HCT116 (cell line): ENCODE measurements at regions not wholly inside any gene's neighbourhood (a gene's known extent, or its start where the extent isn't known, plus 50 kb on each side); places are given as distances from the start of the nearest gene placed in this dataset.

ENCODE experiments used
- ATAC-seq: fragments of 200-7000 bp; cut with Tn5 transposase; 2 replicates; pipeline ENCODE4 v1.9.1; 2020; ENCODE audit warnings: mild to moderate bottlenecking, moderate library complexity
- BruUV-seq: library from RNA; stranded (reverse); fragments of 400-500 nt; replicated peaks from 2 replicates; lab custom pipeline; 2021; lab: Mats Ljungman, UMichigan
- CTCF ChIA-PET: fragments of 300-600 bp; sonication (Branson Sonifier 250); formaldehyde crosslinking; loops from one replicate; lab custom pipeline; 2021; ENCODE audit warnings: antibody characterized with exemption; lab: Charles Lee
- POLR2A ChIA-PET: fragments of 300-600, 350-600 bp; sonication (Branson Sonifier 250); formaldehyde crosslinking; loops from one replicate; lab custom pipeline; 2021; ENCODE audit warnings: antibody characterized with exemption; lab: Charles Lee
- RAD21 ChIA-PET, 2 experiments: fragments of 300-600 bp; sonication (Branson Sonifier 250); formaldehyde crosslinking; loops; one replicate each; lab custom pipeline; 2023; ENCODE audit warnings: low total read pairs in 2 of 2; ENCODE audit not compliant: uncharacterized antibody in 2 of 2, unreplicated experiment in 2 of 2, low non-redundant PET in 1 of 2; lab: Charles Lee
- DNase-seq: peaks from one replicate; pipeline ENCODE4 v3.0.0-alpha.2; 2010; ENCODE audit warnings: low read depth, low spot score
- H2AFZ ChIP-seq: fragments of 200-600 bp; shearing (Covaris generic), sonication (generic); 2 replicates; pipeline ENCODE4 v1.6.1; 2017; ENCODE audit warnings: low read depth, mixed run types, mixed read lengths, antibody characterized with exemption, low read length; ENCODE audit not compliant: poor library complexity, severe bottlenecking
- H3K27ac ChIP-seq: 2 replicates; pipeline ENCODE4 v1.5.1; 2012; ENCODE audit warnings: low read depth, low read length
- H3K27me3 ChIP-seq: fragments of 200-600 bp; sonication (generic); 2 replicates; pipeline ENCODE4 v1.6.1; 2016; ENCODE audit warnings: mixed run types, low read length, mixed read lengths; ENCODE audit not compliant: insufficient read depth
- H3K36me3 ChIP-seq, 2 experiments: fragments of 200-500 bp in 1 of 2; fragments of 200-600 bp in 1 of 2; sonication (Bioruptor generic) in 1 of 2; sonication (generic) in 1 of 2; 2 replicates each; pipeline versions ENCODE4 v1.5.1 to v1.6.1; 2014 to 2016; ENCODE audit warnings: low read length in 2 of 2, inconsistent platforms in 1 of 2, mixed read lengths in 1 of 2, mixed run types in 1 of 2; ENCODE audit not compliant: insufficient read depth in 2 of 2, control insufficient read depth in 1 of 2
- H3K4me1 ChIP-seq, 2 experiments: fragments of 200-600 bp in 1 of 2; sonication (generic) in 1 of 2; 2 replicates each; pipeline versions ENCODE4 v1.5.1 to v1.6.1; 2012 to 2017; ENCODE audit warnings: low read length in 2 of 2, inconsistent platforms in 1 of 2, mild to moderate bottlenecking in 1 of 2, mixed read lengths in 1 of 2, mixed run types in 1 of 2, moderate library complexity in 1 of 2; ENCODE audit not compliant: insufficient read depth in 2 of 2, control insufficient read depth in 1 of 2
- H3K4me2 ChIP-seq: fragments of 200-600 bp; sonication (generic); 2 replicates; pipeline ENCODE4 v1.6.1; 2017; ENCODE audit warnings: mixed run types, low read length, mixed read lengths
- H3K4me3 ChIP-seq, 2 experiments: fragments of 200-600 bp in 1 of 2; sonication (generic) in 1 of 2; replicated peaks in 1 of 2; 2 replicates each; pipeline ENCODE4 v1.5.1; 2011 to 2016; ENCODE audit warnings: low read length in 2 of 2, control low read depth in 1 of 2, low read depth in 1 of 2, mild to moderate bottlenecking in 1 of 2, mixed read lengths in 1 of 2, mixed run types in 1 of 2
- H3K79me2 ChIP-seq: fragments of 200-600 bp; sonication (generic); 2 replicates; pipeline ENCODE4 v1.6.1; 2017; ENCODE audit warnings: mild to moderate bottlenecking, mixed run types, low read length, moderate library complexity, mixed read lengths; ENCODE audit not compliant: insufficient read depth
- H3K9ac ChIP-seq: fragments of 200-600 bp; sonication (generic); 2 replicates; pipeline ENCODE4 v1.6.1; 2016; ENCODE audit warnings: low read length, mixed read lengths
- H3K9me2 ChIP-seq: fragments of 200-600 bp; sonication (generic), shearing (Covaris generic); 2 replicates; pipeline ENCODE4 v1.6.1; 2017; ENCODE audit warnings: mixed run types, mild to moderate bottlenecking, moderate library complexity; ENCODE audit not compliant: insufficient read depth
- H3K9me3 ChIP-seq, 2 experiments: fragments of 200-500 bp in 1 of 2; fragments of 200-600 bp in 1 of 2; sonication (Bioruptor generic) in 1 of 2; sonication (generic) in 1 of 2; 2 replicates each; pipeline ENCODE4 v1.6.1; 2014 to 2017; ENCODE audit warnings: low read length in 2 of 2, mixed read lengths in 2 of 2, inconsistent platforms in 1 of 2, low read depth in 1 of 2, mild to moderate bottlenecking in 1 of 2, mixed run types in 1 of 2, moderate library complexity in 1 of 2; ENCODE audit not compliant: control insufficient read depth in 1 of 2, insufficient read depth in 1 of 2
- H4K20me1 ChIP-seq: fragments of 200-600 bp; sonication (generic), shearing (Covaris generic); 2 replicates; pipeline ENCODE4 v1.6.1; 2017; ENCODE audit warnings: mixed run types, mild to moderate bottlenecking, moderate library complexity; ENCODE audit not compliant: insufficient read depth
- ATF3 ChIP-seq: IDR thresholded peaks from 2 replicates; pipeline ENCODE4 v1.6.1; 2012
- CTCF ChIP-seq, 3 experiments: fragments of 200-600 bp in 1 of 3; sonication (generic) in 1 of 3; IDR thresholded peaks in 2 of 3; conservative IDR thresholded peaks in 1 of 3; 2 replicates each; pipeline ENCODE4 v1.5.1; 2012 to 2017; ENCODE audit warnings: low read depth in 2 of 3, low read length in 2 of 3, antibody characterized with exemption in 1 of 3, borderline replicate concordance in 1 of 3, control low read depth in 1 of 3, mild to moderate bottlenecking in 1 of 3, mixed read lengths in 1 of 3, mixed run types in 1 of 3, moderate library complexity in 1 of 3; ENCODE audit not compliant: insufficient read depth in 1 of 3
- EGR1 ChIP-seq: IDR thresholded peaks from 2 replicates; pipeline ENCODE4 v1.6.1; 2012; ENCODE audit warnings: low read depth
- ELF1 ChIP-seq: IDR thresholded peaks from 2 replicates; pipeline ENCODE4 v1.6.1; 2012; ENCODE audit warnings: low read depth, borderline replicate concordance
- EZH2 ChIP-seq: fragments of 200-600 bp; sonication (generic); IDR thresholded peaks from 2 replicates; pipeline ENCODE4 v1.6.1; 2017; ENCODE audit warnings: antibody characterized with exemption, mixed run types
- EZH2phosphoT487 ChIP-seq: fragments of 200-600 bp; IDR thresholded peaks from 2 replicates; pipeline ENCODE4 v1.6.1; 2018; ENCODE audit warnings: antibody characterized with exemption, borderline replicate concordance
- POLR2A ChIP-seq: IDR thresholded peaks from 2 replicates; pipeline ENCODE4 v1.7.0; 2011; ENCODE audit warnings: borderline replicate concordance; ENCODE audit not compliant: insufficient read depth, insufficient read length; ENCODE audit errors: extremely low read depth
- RAD21 ChIP-seq: IDR thresholded peaks from 2 replicates; pipeline ENCODE4 v1.6.1; 2012; ENCODE audit warnings: low read depth, mild to moderate bottlenecking
- REST ChIP-seq: IDR thresholded peaks from 2 replicates; pipeline ENCODE4 v1.6.1; 2012; ENCODE audit warnings: low read depth
- SP1 ChIP-seq: IDR thresholded peaks from 2 replicates; pipeline ENCODE4 v1.6.1; 2012; ENCODE audit warnings: low read depth
- SRF ChIP-seq: IDR thresholded peaks from 2 replicates; pipeline ENCODE4 v1.6.1; 2012; ENCODE audit warnings: low read depth
- TCF7L2 ChIP-seq: IDR thresholded peaks from 2 replicates; pipeline ENCODE4 v1.7.0; 2011; ENCODE audit warnings: borderline replicate concordance, inconsistent platforms; ENCODE audit not compliant: insufficient read depth, insufficient read length; ENCODE audit errors: extremely low read depth
- YY1 ChIP-seq: IDR thresholded peaks from 2 replicates; pipeline ENCODE4 v1.6.1; 2011; ENCODE audit warnings: low read length, low read depth, moderate library complexity, mild to moderate bottlenecking; ENCODE audit not compliant: insufficient replicate concordance; ENCODE audit errors: extremely low read depth
- ZBTB33 ChIP-seq: IDR thresholded peaks from 2 replicates; pipeline ENCODE4 v1.6.1; 2011; ENCODE audit warnings: mild to moderate bottlenecking, low read length, moderate library complexity; ENCODE audit not compliant: insufficient replicate concordance; ENCODE audit errors: extremely low read depth
- ZNF274 ChIP-seq: fragments of 200-500 bp; sonication (Bioruptor generic); IDR thresholded peaks from 2 replicates; pipeline ENCODE4 v1.6.1; 2014; ENCODE audit warnings: mild to moderate bottlenecking, low read depth, low read length, inconsistent platforms
- intact Hi-C: fragments of 100-400 bp; cut with micrococcal nuclease; formaldehyde crosslinking; loops from 2 replicates; pipeline ENCODE4 v1.10.0; 2022

- intact Hi-C loops: no loop called here
- no TSS peak for BruUV-seq
Measured at GRCh38 chr14:99326041-99326710, 54.2 kb upstream of the BCL11B start.

More at GRCh38 chr14:99326041-99326710, 54.2 kb upstream of the BCL11B start:
- no peak overlapping the region for H3K4me2 ChIP-seq
- H3K36me3 ChIP-seq: no peaks in the 10 kb centered on the region
- H4K20me1 ChIP-seq: no peaks in the 10 kb centered on the region
- H3K9me3 ChIP-seq: no peaks in the 10 kb centered on the region
- no peaks in the 10 kb centered on the region for H3K9me2 ChIP-seq
- TF ChIP-seq EZH2: no peak
- TF ChIP-seq ELF1: no peak
- TF ChIP-seq POLR2A: no peak
- TF ChIP-seq EZH2phosphoT487: no peak
- TF ChIP-seq RAD21: no peak
- no peak for TF ChIP-seq ZBTB33
- TF ChIP-seq TCF7L2: no peak
- no peak for TF ChIP-seq YY1
- TF ChIP-seq SP1: no peak
- no peak for TF ChIP-seq SRF
- TF ChIP-seq EGR1: no peak
- TF ChIP-seq CTCF (IDR thresholded peaks at IDR 0.05 in 2 of 3, conservative IDR thresholded peaks at IDR 0.05 in 1 of 3; ENCODE audit: borderline replicate concordance in 1 of 3, insufficient read depth in 1 of 3, low read depth in 2 of 3, low read length in 2 of 3): no peak
- TF ChIP-seq ATF3: no peak
- no peak for TF ChIP-seq REST
- TF ChIP-seq ZNF274: no peak
- H2AFZ ChIP-seq: no peak overlapping the region
- ChIA-PET CTCF (interaction anchor here (1.5 kb wide), 1 partner anchor 90 kb away, joined by 5 read pairs; no protein-coding TSS in a partner anchor), POLR2A (no interaction called here), RAD21 (no interaction called here)
- no peak overlapping the region for H3K27ac ChIP-seq
- no peaks in the 10 kb centered on the region for H3K4me1 ChIP-seq
- H3K27me3 ChIP-seq: peaks cover 12% of the 10 kb centered on the region; the same call in 1 of the 2 replicates
- DNase-seq: no peak
- no peak overlapping the region for H3K9ac ChIP-seq
- no peak overlapping the region for H3K4me3 ChIP-seq
- H3K79me2 ChIP-seq: no peaks in the 10 kb centered on the region
- ATAC-seq: no peak
